Body of pancreas (tissue), 4 donors: ENCODE measurements at regions not wholly inside any gene's neighbourhood (a gene's known extent, or its start where the extent isn't known, plus 50 kb on each side); places are given as distances from the start of the nearest gene placed in this dataset.

Source experiments
- POLR2A ChIP-seq, 3 donors: fragments of 450-650 bp; IDR thresholded peaks; one replicate each; pipeline ENCODE4 v1.6.1; 2016; ENCODE audit warnings: antibody characterized with exemption in 3 of 3, mild to moderate bottlenecking in 2 of 3
- TF ChIP-seq, protein P1 (sequence below), 7 experiments: fragments of 450-650 bp in 4 of 7; fragments of 200-600 bp in 3 of 7; sonication (generic) in 3 of 7; IDR thresholded peaks; one replicate each; pipeline ENCODE4 v1.5.1; 2016 to 2019; ENCODE audit warnings: antibody characterized with exemption in 7 of 7

DNA sequence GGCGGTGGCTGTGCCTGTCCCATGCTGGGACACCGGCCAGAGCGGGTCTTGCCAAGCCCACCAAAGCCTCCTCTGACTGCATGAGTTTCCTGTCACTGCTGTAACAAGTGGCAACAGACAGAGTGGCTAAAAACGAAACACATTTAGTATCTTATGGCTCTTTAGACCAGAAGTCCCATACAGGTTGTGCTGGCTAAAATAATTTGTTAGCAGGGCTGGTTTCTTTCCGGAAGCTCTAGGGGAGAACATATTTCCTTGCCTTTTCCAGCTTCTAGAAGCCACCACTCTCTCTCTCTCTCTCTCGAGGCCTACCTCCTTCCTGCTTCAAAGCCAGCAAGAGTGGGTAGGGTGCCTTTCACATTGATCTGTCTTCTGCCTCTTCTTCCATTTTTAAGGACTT is 171.6 kb upstream of the PLPP4 start:
- TF ChIP-seq, protein P1, sequence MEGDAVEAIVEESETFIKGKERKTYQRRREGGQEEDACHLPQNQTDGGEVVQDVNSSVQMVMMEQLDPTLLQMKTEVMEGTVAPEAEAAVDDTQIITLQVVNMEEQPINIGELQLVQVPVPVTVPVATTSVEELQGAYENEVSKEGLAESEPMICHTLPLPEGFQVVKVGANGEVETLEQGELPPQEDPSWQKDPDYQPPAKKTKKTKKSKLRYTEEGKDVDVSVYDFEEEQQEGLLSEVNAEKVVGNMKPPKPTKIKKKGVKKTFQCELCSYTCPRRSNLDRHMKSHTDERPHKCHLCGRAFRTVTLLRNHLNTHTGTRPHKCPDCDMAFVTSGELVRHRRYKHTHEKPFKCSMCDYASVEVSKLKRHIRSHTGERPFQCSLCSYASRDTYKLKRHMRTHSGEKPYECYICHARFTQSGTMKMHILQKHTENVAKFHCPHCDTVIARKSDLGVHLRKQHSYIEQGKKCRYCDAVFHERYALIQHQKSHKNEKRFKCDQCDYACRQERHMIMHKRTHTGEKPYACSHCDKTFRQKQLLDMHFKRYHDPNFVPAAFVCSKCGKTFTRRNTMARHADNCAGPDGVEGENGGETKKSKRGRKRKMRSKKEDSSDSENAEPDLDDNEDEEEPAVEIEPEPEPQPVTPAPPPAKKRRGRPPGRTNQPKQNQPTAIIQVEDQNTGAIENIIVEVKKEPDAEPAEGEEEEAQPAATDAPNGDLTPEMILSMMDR (IDR thresholded peaks at IDR 0.05): no peak
- no peak for TF ChIP-seq POLR2A (IDR thresholded peaks at IDR 0.05)
